Right cardiac atrium (tissue), 5 donors: ENCODE measurements at regions not wholly inside any gene's neighbourhood (a gene's known extent, or its start where the extent isn't known, plus 50 kb on each side); places are given as distances from the start of the nearest gene placed in this dataset.
"Not testable (repeated sequence)": the region's sequence is repeated elsewhere in the genome, so short reads cannot be mapped to it uniquely, and the experiment has no call there.

Experiments used
- ATAC-seq, 2 donors: fragments of 200-7000 bp; cut with Tn5 transposase; one replicate each; pipeline versions ENCODE4 v1.8.0 to v1.9.1; 2020; ENCODE audit warnings: moderate library complexity in 2 of 2, mild to moderate bottlenecking in 1 of 2
- DNase-seq, 3 donors: peaks; one replicate each; pipeline ENCODE4 v3.0.0-alpha.2; 2020
- H3K27ac ChIP-seq: one replicate; pipeline ENCODE4 v1.5.1; 2013; ENCODE audit warnings: mild to moderate bottlenecking, low read length, control low read depth, moderate library complexity
- H3K27me3 ChIP-seq: one replicate; pipeline ENCODE4 v1.6.1; 2013; ENCODE audit not compliant: control insufficient read depth, insufficient read depth
- H3K4me1 ChIP-seq: one replicate; pipeline ENCODE4 v1.6.1; 2013; ENCODE audit warnings: low read length; ENCODE audit not compliant: control insufficient read depth, insufficient read depth
- H3K4me3 ChIP-seq: one replicate; pipeline ENCODE4 v1.5.1; 2013; ENCODE audit warnings: low read length, control low read depth
- H3K9me3 ChIP-seq: one replicate; pipeline ENCODE4 v1.6.1; 2013; ENCODE audit warnings: low read length; ENCODE audit not compliant: control insufficient read depth
- WGBS: extraction: QIAGEN DNeasy Blood & Tissue Kit; methylation state at CpG from one replicate; pipeline ENCODE4 v1.1.7; 2013; 5-methylcytosine and 5-hydroxymethylcytosine counted together
- intact Hi-C, 4 donors: fragments of 100-400 bp; cut with DNase I; formaldehyde crosslinking; loops; one replicate each; pipeline versions ENCODE4 v1.11.0 to v1.14.0; 2022 to 2023
- donor health status: healthy with polysubstance abuse.
- donor health status: DM: no; HTN: yes; CAD: no.
- donor health status: DM: no; HTN: no; CAD: no.
- donor health status: DM: no; HTN: yes; CAD: no; lungs with severe emphysema.
- donor health status: DM: yes; HTN: yes; CAD: no.

DNA sequence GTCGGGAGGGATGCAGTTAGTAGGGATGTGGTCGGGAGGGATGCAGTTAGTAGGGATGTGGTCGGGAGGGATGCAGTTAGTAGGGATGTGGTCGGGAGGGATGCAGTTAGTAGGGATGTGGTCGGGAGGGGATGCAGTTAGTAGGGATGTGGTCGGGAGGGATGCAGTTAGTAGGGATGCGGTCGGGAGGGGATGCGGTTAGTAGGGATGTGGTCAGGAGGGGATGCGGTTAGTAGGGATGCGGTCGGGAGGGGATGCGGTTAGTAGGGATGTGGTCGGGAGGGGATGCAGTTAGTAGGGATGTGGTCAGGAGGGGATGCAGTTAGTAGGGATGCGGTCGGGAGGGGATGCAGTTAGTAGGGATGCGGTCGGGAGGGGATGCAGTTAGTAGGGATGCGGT is 96.2 kb downstream of the BDH1 start:
- H3K27me3 ChIP-seq, H3K9me3 ChIP-seq, DNase-seq, H3K4me1 ChIP-seq, ATAC-seq, H3K27ac ChIP-seq, H3K4me3 ChIP-seq: not testable (repeated sequence)
- WGBS, result 66% methylated on average over 18 of the region's 19 CpGs
- intact Hi-C loops, result loop anchor here in 1 of 4 donors (10.0 kb wide), 1 partner anchor 205 kb away; no protein-coding TSS in a partner anchor

DNA sequence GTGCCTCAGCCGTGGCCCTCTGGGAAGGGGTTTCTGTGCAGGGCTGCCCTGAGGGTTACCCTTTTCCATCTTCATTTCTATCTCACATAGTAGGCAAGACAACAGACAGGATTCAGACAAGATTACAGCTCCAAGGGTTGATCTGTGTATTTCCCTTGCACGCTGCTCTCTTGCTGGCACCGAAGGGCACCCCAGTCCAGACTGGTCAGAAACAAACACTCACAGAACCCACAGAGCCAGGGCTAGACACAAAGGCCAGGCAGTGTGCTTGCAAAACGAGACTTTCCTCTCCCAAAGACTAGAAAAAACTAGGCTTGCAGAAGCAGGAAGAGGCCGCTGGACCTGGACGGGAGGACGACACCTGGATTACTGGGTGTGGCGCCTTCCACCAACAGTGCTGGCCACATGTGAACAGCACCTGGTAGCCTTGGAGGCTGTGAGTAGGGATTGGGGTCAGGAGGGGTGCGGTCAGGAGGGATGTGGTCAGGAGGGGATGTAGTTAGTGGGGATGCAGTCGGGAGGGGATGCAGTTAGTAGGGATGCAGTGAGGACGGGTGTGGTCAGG is 96.8 kb downstream of the BDH1 start:
- 88% methylated on average over 10 of the region's 11 CpGs for WGBS
- Histone ChIP-seq H3K9me3 (no peaks in the 10 kb centered on the region), H3K4me1 (no peaks in the 10 kb centered on the region), H3K27ac (no peak overlapping the region), H3K27me3 (no peaks in the 10 kb centered on the region), H3K4me3 (no peak overlapping the region)
- intact Hi-C loops, result loop anchor here in 1 of 4 donors (10.0 kb wide), 1 partner anchor 204 kb away; no protein-coding TSS in a partner anchor
- no peak for ATAC-seq
- no peak for DNase-seq

DNA sequence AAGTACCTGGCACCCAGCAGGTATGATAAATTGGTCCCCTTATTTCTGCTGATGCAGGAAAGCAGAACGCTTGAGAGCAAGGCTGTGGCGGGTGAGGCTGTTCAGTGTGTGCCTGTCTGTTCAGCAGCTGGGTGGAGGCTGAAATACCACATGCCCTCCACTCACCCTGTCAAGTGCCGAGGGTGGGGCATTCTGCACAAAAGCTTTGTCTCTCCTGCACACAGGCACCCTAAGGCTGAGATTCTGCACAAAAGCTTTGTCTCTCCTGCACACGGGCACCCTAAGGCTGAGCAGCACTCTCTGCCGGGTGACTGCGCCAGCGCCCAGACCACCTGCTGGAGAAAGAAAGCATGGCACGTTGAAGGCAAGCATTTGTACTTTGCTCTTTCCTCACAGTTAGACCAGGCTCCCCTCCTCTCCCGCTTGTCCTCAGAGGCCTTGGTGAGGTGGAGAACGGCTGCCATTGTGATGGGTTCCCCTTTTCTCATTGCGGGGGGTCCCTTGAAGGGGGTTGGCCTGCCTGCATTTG is 97.5 kb downstream of the BDH1 start:
- no peak for ATAC-seq
- Histone ChIP-seq H3K9me3 (no peaks in the 10 kb centered on the region), H3K27me3 (no peaks in the 10 kb centered on the region), H3K27ac (no peak overlapping the region), H3K4me1 (no peaks in the 10 kb centered on the region), H3K4me3 (no peak overlapping the region)
- 57% methylated on average over 11 of the region's 11 CpGs for WGBS
- intact Hi-C loops, result loop anchor here in 1 of 4 donors (10.0 kb wide), 1 partner anchor 203 kb away; no protein-coding TSS in a partner anchor
- DNase-seq, result peak in 1 of 3 donors; percentile 60

DNA sequence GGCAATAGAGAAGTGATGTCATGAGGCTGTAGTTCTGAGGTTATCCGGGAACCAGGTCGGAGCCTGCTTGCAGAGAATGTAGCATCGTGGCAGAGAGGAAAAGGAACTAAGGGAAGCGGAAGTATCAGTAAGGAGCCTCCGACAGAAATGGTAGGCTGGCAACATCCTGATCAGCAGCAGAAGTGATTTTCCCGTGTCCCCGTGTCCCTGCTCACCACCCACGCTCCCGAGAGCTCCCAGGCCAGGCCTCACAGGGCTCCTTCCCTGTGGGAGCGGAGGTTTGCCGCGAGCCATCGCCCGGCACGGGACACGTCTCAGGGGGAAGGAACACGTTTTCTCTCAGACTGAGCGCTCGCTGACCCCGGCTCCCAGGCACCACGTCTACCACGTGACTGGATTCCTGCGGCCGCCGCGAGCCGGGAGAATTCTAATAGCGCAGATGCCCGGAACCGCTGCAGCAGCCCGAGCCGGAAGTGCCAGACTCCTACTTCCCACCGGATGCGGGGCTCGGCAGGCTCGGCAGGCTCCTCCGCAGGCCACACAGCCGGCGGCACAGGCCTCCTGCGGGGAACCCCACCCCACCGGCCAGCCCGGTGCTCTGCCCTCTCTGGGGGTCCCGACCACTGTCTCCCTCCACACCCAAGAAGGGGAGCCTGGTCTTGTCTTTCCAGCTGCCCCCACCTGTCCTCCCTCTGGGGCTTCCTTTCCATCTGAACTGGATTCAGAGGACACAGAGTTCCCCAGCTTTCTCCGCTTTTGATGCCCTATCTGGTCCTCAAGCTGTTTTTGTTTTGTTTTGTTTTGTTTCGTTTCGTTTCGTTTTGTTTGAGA is 99.3 kb downstream of the BDH1 start:
- Histone ChIP-seq H3K4me3 (peak overlapping the region; percentile 78), H3K9me3 (no peaks in the 10 kb centered on the region), H3K27ac (peak overlapping the region; percentile 80), H3K4me1 (no peaks in the 10 kb centered on the region), H3K27me3 (no peaks in the 10 kb centered on the region)
- ATAC-seq (peak; percentile 97), DNase-seq (peak; percentile 92 to 95 (median 95))
- WGBS, result 4% methylated on average over 47 of the region's 47 CpGs
- intact Hi-C loops, result loop anchor here in 1 of 4 donors (10.0 kb wide), 1 partner anchor 202 kb away; no protein-coding TSS in a partner anchor

DNA sequence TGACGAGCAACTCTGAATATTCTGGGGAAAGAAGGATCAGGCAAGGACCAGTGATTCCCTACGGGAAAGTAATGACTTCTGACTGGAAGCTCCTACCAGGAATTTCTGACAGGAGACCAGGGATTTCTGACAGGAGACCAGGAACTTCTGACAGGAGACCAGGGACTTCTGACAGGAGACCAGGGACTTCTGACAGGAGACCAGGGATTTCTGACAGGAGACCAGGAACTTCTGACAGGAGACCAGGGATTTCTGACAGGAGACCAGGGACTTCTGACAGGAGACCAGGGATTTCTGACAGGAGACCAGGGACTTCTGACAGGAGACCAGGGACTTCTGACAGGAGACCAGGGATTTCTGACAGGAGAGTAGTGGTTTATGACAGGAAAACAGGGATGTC is 100.9 kb downstream of the BDH1 start:
- H3K9me3 ChIP-seq, H3K4me1 ChIP-seq, H3K27ac ChIP-seq, DNase-seq, H3K4me3 ChIP-seq, ATAC-seq, H3K27me3 ChIP-seq: not testable (repeated sequence)
- intact Hi-C loops, result loop anchor here in 1 of 4 donors (10.0 kb wide), 1 partner anchor 200 kb away; no protein-coding TSS in a partner anchor
- 71% methylated on average over 2 of the region's 2 CpGs for WGBS

DNA sequence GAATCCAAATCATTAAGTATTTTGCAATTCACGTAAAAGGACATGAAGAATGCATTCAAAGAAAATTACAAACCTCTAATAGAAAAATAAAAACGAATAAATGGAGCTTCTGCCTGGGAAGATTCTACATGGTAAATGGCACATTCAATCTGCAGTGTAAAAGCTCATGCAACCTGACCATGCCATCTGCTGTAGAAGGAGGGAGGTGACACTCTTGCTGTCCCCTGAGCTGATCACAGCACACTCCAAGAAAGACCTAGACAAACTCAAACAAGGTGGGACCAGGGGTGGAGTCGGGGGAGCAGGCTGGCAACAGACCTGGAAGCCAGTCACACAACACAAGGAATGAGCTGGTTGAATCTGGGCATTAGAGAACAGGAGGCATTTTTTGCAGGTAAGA is 101.8 kb downstream of the BDH1 start:
- H3K4me3 ChIP-seq, result no peak overlapping the region
- no peaks in the 10 kb centered on the region for H3K4me1 ChIP-seq
- 61% methylated on average over 3 of the region's 3 CpGs for WGBS
- intact Hi-C loops, result loop anchor here in 1 of 4 donors (10.0 kb wide), 1 partner anchor 199 kb away; no protein-coding TSS in a partner anchor
- H3K27ac ChIP-seq, result no peak overlapping the region
- H3K9me3 ChIP-seq, result no peaks in the 10 kb centered on the region
- DNase-seq (no peak), ATAC-seq (no peak)
- H3K27me3 ChIP-seq, result no peaks in the 10 kb centered on the region

DNA sequence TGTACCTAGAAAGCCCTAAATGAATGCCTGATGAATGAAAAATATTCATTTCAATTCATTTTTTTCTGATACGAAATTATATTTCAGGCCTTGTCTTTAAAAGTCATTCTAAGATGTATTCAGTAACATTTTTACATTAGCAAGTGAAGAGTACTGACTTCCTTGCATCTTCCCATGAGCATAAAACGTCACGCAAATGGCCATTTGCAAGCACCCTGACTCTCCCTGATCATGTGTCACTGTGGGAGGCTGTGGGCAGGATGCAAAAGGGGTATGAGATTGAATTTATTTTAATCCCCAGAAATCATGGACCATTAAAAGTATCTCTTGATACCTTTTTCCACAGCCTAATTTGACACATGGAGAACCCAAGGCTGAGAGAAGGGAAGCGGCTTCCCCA is 105.0 kb downstream of the BDH1 start:
- H3K4me3 ChIP-seq, result no peak overlapping the region
- no peak for DNase-seq

DNA sequence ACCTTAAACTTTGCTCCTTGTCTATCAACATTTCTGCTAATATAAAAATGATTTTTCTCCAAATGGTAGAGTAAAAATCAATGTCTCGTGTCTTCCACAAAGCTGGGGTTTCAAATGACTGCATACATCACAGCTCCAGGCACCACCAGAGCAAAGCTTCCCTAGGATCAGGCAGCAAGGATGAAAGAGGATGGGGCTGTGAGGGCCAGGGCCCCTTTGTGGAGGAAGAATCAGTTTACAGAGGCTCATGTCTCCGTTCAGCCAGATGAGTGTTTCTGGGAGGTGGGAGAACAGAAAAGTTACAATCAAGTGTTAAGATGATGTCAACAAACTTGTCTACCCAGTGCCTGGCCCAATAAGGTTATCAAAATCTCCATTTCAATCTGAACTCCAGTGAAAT is 105.5 kb downstream of the BDH1 start:
- H3K4me3 ChIP-seq, result no peak overlapping the region
- H3K4me1 ChIP-seq, result no peaks in the 10 kb centered on the region
- intact Hi-C loops, result loop anchor here in 1 of 4 donors (10.0 kb wide), 1 partner anchor 196 kb away; no protein-coding TSS in a partner anchor
- ATAC-seq, result no peak
- H3K9me3 ChIP-seq, result no peaks in the 10 kb centered on the region
- H3K27ac ChIP-seq, result no peak overlapping the region
- H3K27me3 ChIP-seq, result no peaks in the 10 kb centered on the region
- 82% methylated on average over 2 of the region's 2 CpGs for WGBS
- no peak for DNase-seq

More for the DNA sequence above, 105.0 kb downstream of the BDH1 start:
- no peaks in the 10 kb centered on the region for H3K27me3 ChIP-seq
- no peaks in the 10 kb centered on the region for H3K4me1 ChIP-seq
- 86% methylated on average over 4 of the region's 4 CpGs for WGBS
- H3K27ac ChIP-seq, result no peak overlapping the region
- H3K9me3 ChIP-seq, result no peaks in the 10 kb centered on the region
- no peak for ATAC-seq
- intact Hi-C loops, result loop anchor here in 1 of 4 donors (10.0 kb wide), 1 partner anchor 196 kb away; no protein-coding TSS in a partner anchor

DNA sequence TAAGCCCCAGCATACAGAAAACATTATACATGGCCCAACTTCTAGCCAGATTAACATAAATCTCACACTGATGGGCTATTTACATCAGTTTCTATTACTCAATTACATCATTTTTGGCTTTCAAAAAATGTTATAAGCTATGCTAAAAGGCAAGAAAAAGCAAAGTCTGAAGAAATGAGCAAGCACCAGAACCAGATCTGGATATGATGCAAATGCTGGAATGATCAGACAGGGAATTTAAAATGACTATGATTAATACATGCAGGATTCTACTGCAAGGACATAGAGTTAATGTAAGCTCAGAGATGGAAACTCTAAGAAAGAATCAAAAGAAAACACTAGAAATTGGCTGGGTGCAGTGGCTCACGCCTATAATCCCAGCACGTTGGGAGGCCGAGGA is 106.6 kb downstream of the BDH1 start:
- H3K9me3 ChIP-seq, H3K27ac ChIP-seq, H3K4me3 ChIP-seq, DNase-seq, ATAC-seq, H3K4me1 ChIP-seq, H3K27me3 ChIP-seq, intact Hi-C loops: not testable (repeated sequence)
- 93% methylated on average over 3 of the region's 3 CpGs for WGBS

DNA sequence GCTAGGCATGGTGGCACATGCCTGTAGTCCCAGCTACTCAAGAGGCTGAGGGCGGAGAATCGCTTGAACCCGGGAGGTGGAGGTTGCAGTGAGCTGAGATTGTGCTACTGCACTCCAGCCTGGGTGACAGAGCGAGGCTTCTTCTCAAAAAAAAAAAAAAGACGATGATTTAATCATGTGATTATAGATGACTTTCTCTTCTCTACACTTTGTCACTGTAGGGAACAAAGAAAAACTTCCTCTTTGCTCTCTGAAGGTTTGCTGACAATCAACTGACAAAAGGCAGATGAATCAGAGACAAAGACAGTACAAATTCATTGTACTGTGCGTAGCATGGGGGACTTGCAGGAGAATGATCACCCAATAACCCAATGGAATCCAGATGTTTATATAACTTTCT is 108.0 kb downstream of the BDH1 start:
- H3K4me1 ChIP-seq, H3K27ac ChIP-seq, ATAC-seq, H3K27me3 ChIP-seq, intact Hi-C loops, DNase-seq, H3K9me3 ChIP-seq, H3K4me3 ChIP-seq: not testable (repeated sequence)
- WGBS, result 88% methylated on average over 6 of the region's 6 CpGs

DNA sequence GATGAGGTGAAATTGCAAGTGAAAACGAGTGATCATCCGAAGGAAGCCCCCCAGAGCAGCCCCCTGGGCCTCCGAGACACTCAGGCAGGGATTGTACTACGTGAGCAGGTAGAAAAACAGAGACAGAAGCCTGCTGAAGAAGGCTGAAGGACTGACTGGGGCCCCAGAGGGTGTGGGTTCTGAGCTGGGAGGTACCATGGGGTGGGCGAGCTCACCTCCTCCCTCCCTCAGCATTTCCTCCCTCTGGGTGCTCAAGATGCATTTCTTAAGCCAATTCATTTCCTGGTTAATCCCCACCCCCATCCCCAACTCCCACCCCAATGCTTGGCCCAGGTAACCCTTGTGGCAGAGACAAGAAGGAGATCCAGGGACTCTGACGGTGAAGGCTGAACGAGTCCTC is 108.7 kb downstream of the BDH1 start:
- ATAC-seq, result no peak
- no peaks in the 10 kb centered on the region for H3K9me3 ChIP-seq
- no peak overlapping the region for H3K27ac ChIP-seq
- 93% methylated on average over 7 of the region's 7 CpGs for WGBS
- H3K4me3 ChIP-seq, result no peak overlapping the region
- no peaks in the 10 kb centered on the region for H3K4me1 ChIP-seq
- H3K27me3 ChIP-seq, result no peaks in the 10 kb centered on the region
- DNase-seq, result no peak
- intact Hi-C loops, result no loop called here
